SK-N-SH treated with all-trans-retinoic acid at 6 μM for 48 hours (cell line): ENCODE measurements at regions not wholly inside any gene's neighbourhood (a gene's known extent, or its start where the extent isn't known, plus 50 kb on each side); places are given as distances from the start of the nearest gene placed in this dataset.

Source experiments
- ATAC-seq: fragments of 200-7000 bp; cut with Tn5 transposase; 3 replicates; pipeline ENCODE4 v1.9.1; 2020; ENCODE audit warnings: mild to moderate bottlenecking, moderate library complexity
- ARNTL ChIP-seq: fragments of 450-650 bp; formaldehyde crosslinking; IDR thresholded peaks from 2 replicates; pipeline ENCODE4 v1.5.0; 2020; ENCODE audit warnings: low read depth, mild to moderate bottlenecking, moderate library complexity, borderline replicate concordance
- BACH2 ChIP-seq: fragments of 250-450 bp; sonication (Bioruptor Pico); IDR thresholded peaks from 2 replicates; pipeline ENCODE4 v1.9.0; 2021; ENCODE audit warnings: mild to moderate bottlenecking, borderline replicate concordance
- CREB5 ChIP-seq: fragments of 250-450 bp; sonication (Bioruptor Pico); IDR thresholded peaks from 2 replicates; pipeline ENCODE4 v1.5.1; 2020; ENCODE audit warnings: low read depth, mild to moderate bottlenecking, moderate library complexity
- CSDC2 ChIP-seq: fragments of 250-450 bp; sonication (Bioruptor Pico); IDR thresholded peaks from 2 replicates; pipeline ENCODE4 v1.5.0; 2020; ENCODE audit warnings: mild to moderate bottlenecking, moderate library complexity
- CSRNP3 ChIP-seq: fragments of 250-450 bp; sonication (Bioruptor Pico); IDR thresholded peaks from 2 replicates; pipeline ENCODE4 v1.5.1; 2021; ENCODE audit warnings: mild to moderate bottlenecking, moderate library complexity
- ISL1 ChIP-seq: fragments of 250-450 bp; sonication (Bioruptor Pico); IDR thresholded peaks from 2 replicates; pipeline ENCODE4 v2.1.2; 2022; ENCODE audit warnings: mild to moderate bottlenecking, moderate library complexity
- OSR1 ChIP-seq: fragments of 250-450 bp; sonication (Bioruptor Pico); IDR thresholded peaks from 2 replicates; pipeline ENCODE4 v1.8.0; 2022; ENCODE audit warnings: moderate library complexity, mild to moderate bottlenecking, inconsistent platforms
- PATZ1 ChIP-seq: fragments of 250-450 bp; sonication (Bioruptor Pico); IDR thresholded peaks from 2 replicates; pipeline ENCODE4 v1.8.0; 2020; ENCODE audit warnings: mild to moderate bottlenecking, moderate library complexity, borderline replicate concordance
- POU6F1 ChIP-seq: fragments of 250-450 bp; sonication (Bioruptor Pico); IDR thresholded peaks from 2 replicates; pipeline ENCODE4 v1.8.0; 2021; ENCODE audit warnings: low read depth, mild to moderate bottlenecking, moderate library complexity, borderline replicate concordance
- RARB ChIP-seq: fragments of 250-450 bp; sonication (Bioruptor Pico); IDR thresholded peaks from 2 replicates; pipeline ENCODE4 v1.8.0; 2021; ENCODE audit warnings: mild to moderate bottlenecking, moderate library complexity
- SNAI2 ChIP-seq: fragments of 250-450 bp; sonication (Bioruptor Pico); IDR thresholded peaks from 2 replicates; pipeline ENCODE4 v1.5.0; 2020; ENCODE audit warnings: mild to moderate bottlenecking, moderate library complexity
- TCF4 ChIP-seq: fragments of 250-450 bp; sonication (Bioruptor Pico); IDR thresholded peaks from 2 replicates; pipeline ENCODE4 v1.8.0; 2021; ENCODE audit warnings: mild to moderate bottlenecking, moderate library complexity, borderline replicate concordance
- TOX ChIP-seq: fragments of 250-450 bp; sonication (Bioruptor Pico); IDR thresholded peaks from 2 replicates; pipeline ENCODE4 v1.8.0; 2021; ENCODE audit warnings: mild to moderate bottlenecking, moderate library complexity, borderline replicate concordance
- TSHZ2 ChIP-seq: fragments of 250-450 bp; sonication (Bioruptor Pico); IDR thresholded peaks from 2 replicates; pipeline ENCODE4 v1.5.0; 2020; ENCODE audit warnings: mild to moderate bottlenecking, moderate library complexity
- ZC3H10 ChIP-seq: fragments of 250-450 bp; sonication (Bioruptor Pico); IDR thresholded peaks from 2 replicates; pipeline ENCODE4 v1.5.1; 2021; ENCODE audit warnings: mild to moderate bottlenecking, moderate library complexity
- ZFP3 ChIP-seq: fragments of 250-450 bp; sonication (Bioruptor Pico); IDR thresholded peaks from 2 replicates; pipeline ENCODE4 v1.5.0; 2020; ENCODE audit warnings: mild to moderate bottlenecking, moderate library complexity
- ZFP30 ChIP-seq: fragments of 450-650 bp; formaldehyde crosslinking; IDR thresholded peaks from 2 replicates; pipeline ENCODE4 v1.5.0; 2022; ENCODE audit warnings: mild to moderate bottlenecking, moderate library complexity
- ZNF8 ChIP-seq: fragments of 450-650 bp; formaldehyde crosslinking; IDR thresholded peaks from 2 replicates; pipeline ENCODE4 v1.5.0; 2020; ENCODE audit warnings: mild to moderate bottlenecking, moderate library complexity

- no peak for ATAC-seq
- TF ChIP-seq TCF4 (CRISPR knock-in tag) (no peak), ISL1 (CRISPR knock-in tag) (no peak), OSR1 (CRISPR knock-in tag) (no peak), POU6F1 (CRISPR knock-in tag) (no peak), RARB (CRISPR knock-in tag) (no peak)
Observed at GRCh38 chr1:228992907-228993535, 257.7 kb downstream of the RHOU start.

- ATAC-seq = no peak
Observed at GRCh38 chr1:228994676-228995594, 259.7 kb downstream of the RHOU start.

GRCh38 chr1:228996281-228996680, 261.0 kb downstream of the RHOU start:
- TF ChIP-seq ZFP3 (CRISPR knock-in tag) (no peak), BACH2 (CRISPR knock-in tag) (no peak), CSRNP3 (CRISPR knock-in tag) (no peak), TOX (CRISPR knock-in tag) (no peak), PATZ1 (CRISPR knock-in tag) (no peak), CSDC2 (no peak), ZC3H10 (CRISPR knock-in tag) (no peak), TSHZ2 (CRISPR knock-in tag) (no peak), ZFP30 (CRISPR knock-in tag) (no peak), CREB5 (no peak), ISL1 (CRISPR knock-in tag) (no peak), ARNTL (CRISPR knock-in tag) (no peak), ZNF8 (no peak), SNAI2 (CRISPR knock-in tag) (no peak), TCF4 (CRISPR knock-in tag) (no peak), OSR1 (CRISPR knock-in tag) (no peak)
- no peak for ATAC-seq

More at GRCh38 chr1:228994676-228995594, 259.7 kb downstream of the RHOU start:
- TF ChIP-seq RARB (CRISPR knock-in tag) (no peak), TCF4 (CRISPR knock-in tag) (no peak), OSR1 (CRISPR knock-in tag) (no peak), ZC3H10 (CRISPR knock-in tag) (no peak), PATZ1 (CRISPR knock-in tag) (no peak), BACH2 (CRISPR knock-in tag) (no peak), SNAI2 (CRISPR knock-in tag) (no peak), TOX (CRISPR knock-in tag) (no peak), ZFP30 (CRISPR knock-in tag) (no peak), ZFP3 (CRISPR knock-in tag) (no peak), ISL1 (CRISPR knock-in tag) (no peak)
